GM23338 (cell line): ENCODE measurements at regions not wholly inside any gene's neighbourhood (a gene's known extent, or its start where the extent isn't known, plus 50 kb on each side); places are given as distances from the start of the nearest gene placed in this dataset.

Experiments used
- CREB1 ChIP-seq: fragments of 250-450 bp; sonication (Bioruptor Pico); IDR thresholded peaks from 2 replicates; pipeline ENCODE4 v1.5.0; 2020; ENCODE audit warnings: low read depth, mild to moderate bottlenecking, moderate library complexity
- EZH2 ChIP-seq: fragments of 200-600 bp; sonication (generic); IDR thresholded peaks from one replicate; pipeline ENCODE4 v1.8.0; 2017; ENCODE audit warnings: antibody characterized with exemption, mild to moderate bottlenecking, low read depth; ENCODE audit not compliant: unreplicated experiment
- EZH2phosphoT487 ChIP-seq: fragments of 200-600 bp; sonication (generic); IDR thresholded peaks from one replicate; pipeline ENCODE4 v1.8.1; 2018; ENCODE audit warnings: antibody characterized with exemption; ENCODE audit not compliant: unreplicated experiment
- NANOG ChIP-seq: IDR thresholded peaks from 2 replicates; pipeline ENCODE4 v1.6.1; 2016; ENCODE audit warnings: antibody characterized with exemption, borderline replicate concordance
- POLR2AphosphoS5 ChIP-seq: IDR thresholded peaks from 2 replicates; pipeline ENCODE4 v1.6.1; 2016; ENCODE audit warnings: antibody characterized with exemption, low read depth
- TF ChIP-seq, protein P1 (sequence below), 2 experiments: fragments of 200-600 bp in 1 of 2; sonication (generic) in 1 of 2; conservative IDR thresholded peaks; 2 replicates each; pipeline versions ENCODE4 v1.5.1 to v1.6.1; 2016 to 2017; ENCODE audit warnings: antibody characterized with exemption in 2 of 2, low read depth in 2 of 2, mild to moderate bottlenecking in 2 of 2, moderate library complexity in 1 of 2
- TF ChIP-seq, protein P2 (sequence below): IDR thresholded peaks from one replicate; pipeline ENCODE4 v1.6.1; 2018; ENCODE audit warnings: antibody characterized with exemption; ENCODE audit not compliant: unreplicated experiment

GRCh38 chr10:123331438-123331837, 177.2 kb downstream of the BUB3 start:
- TF ChIP-seq, protein P1, sequence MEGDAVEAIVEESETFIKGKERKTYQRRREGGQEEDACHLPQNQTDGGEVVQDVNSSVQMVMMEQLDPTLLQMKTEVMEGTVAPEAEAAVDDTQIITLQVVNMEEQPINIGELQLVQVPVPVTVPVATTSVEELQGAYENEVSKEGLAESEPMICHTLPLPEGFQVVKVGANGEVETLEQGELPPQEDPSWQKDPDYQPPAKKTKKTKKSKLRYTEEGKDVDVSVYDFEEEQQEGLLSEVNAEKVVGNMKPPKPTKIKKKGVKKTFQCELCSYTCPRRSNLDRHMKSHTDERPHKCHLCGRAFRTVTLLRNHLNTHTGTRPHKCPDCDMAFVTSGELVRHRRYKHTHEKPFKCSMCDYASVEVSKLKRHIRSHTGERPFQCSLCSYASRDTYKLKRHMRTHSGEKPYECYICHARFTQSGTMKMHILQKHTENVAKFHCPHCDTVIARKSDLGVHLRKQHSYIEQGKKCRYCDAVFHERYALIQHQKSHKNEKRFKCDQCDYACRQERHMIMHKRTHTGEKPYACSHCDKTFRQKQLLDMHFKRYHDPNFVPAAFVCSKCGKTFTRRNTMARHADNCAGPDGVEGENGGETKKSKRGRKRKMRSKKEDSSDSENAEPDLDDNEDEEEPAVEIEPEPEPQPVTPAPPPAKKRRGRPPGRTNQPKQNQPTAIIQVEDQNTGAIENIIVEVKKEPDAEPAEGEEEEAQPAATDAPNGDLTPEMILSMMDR (conservative IDR thresholded peaks at IDR 0.05; ENCODE audit: low read depth in 2 of 2) = no peak
- TF ChIP-seq, protein P2, sequence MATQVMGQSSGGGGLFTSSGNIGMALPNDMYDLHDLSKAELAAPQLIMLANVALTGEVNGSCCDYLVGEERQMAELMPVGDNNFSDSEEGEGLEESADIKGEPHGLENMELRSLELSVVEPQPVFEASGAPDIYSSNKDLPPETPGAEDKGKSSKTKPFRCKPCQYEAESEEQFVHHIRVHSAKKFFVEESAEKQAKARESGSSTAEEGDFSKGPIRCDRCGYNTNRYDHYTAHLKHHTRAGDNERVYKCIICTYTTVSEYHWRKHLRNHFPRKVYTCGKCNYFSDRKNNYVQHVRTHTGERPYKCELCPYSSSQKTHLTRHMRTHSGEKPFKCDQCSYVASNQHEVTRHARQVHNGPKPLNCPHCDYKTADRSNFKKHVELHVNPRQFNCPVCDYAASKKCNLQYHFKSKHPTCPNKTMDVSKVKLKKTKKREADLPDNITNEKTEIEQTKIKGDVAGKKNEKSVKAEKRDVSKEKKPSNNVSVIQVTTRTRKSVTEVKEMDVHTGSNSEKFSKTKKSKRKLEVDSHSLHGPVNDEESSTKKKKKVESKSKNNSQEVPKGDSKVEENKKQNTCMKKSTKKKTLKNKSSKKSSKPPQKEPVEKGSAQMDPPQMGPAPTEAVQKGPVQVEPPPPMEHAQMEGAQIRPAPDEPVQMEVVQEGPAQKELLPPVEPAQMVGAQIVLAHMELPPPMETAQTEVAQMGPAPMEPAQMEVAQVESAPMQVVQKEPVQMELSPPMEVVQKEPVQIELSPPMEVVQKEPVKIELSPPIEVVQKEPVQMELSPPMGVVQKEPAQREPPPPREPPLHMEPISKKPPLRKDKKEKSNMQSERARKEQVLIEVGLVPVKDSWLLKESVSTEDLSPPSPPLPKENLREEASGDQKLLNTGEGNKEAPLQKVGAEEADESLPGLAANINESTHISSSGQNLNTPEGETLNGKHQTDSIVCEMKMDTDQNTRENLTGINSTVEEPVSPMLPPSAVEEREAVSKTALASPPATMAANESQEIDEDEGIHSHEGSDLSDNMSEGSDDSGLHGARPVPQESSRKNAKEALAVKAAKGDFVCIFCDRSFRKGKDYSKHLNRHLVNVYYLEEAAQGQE = no peak
- TF ChIP-seq EZH2phosphoT487 (no peak), EZH2 (no peak), POLR2AphosphoS5 (no peak), CREB1 (no peak), NANOG (no peak)
